GM18861 (cell line): ENCODE measurements at regions not wholly inside any gene's neighbourhood (a gene's known extent, or its start where the extent isn't known, plus 50 kb on each side); places are given as distances from the start of the nearest gene placed in this dataset.
"Not testable (repeated sequence)": the region's sequence is repeated elsewhere in the genome, so short reads cannot be mapped to it uniquely, and the experiment has no call there.

Source experiments
- ATAC-seq: cut with Tn5 transposase; IDR thresholded peaks from one replicate; pipeline ENCODE4 v1.9.1; 2021; ENCODE audit not compliant: unreplicated experiment

GRCh38 chr15:95044745-95045417 is 813.5 kb downstream of the MCTP2 start:
- no peak for ATAC-seq

GRCh38 chr15:95051861-95052260 is 820.5 kb downstream of the MCTP2 start:
- no peak for ATAC-seq

- ATAC-seq: no peak
Observed at GRCh38 chr15:95059346-95059905, 828.1 kb downstream of the MCTP2 start.

- ATAC-seq: no peak
Observed at GRCh38 chr15:95068701-95069521, 837.5 kb downstream of the MCTP2 start.

GRCh38 chr15:95075792-95076677 is 844.7 kb downstream of the MCTP2 start:
- ATAC-seq: no peak

- ATAC-seq: no peak
Observed at GRCh38 chr15:95076678-95076990, 845.3 kb downstream of the MCTP2 start.

- no peak for ATAC-seq
Observed at GRCh38 chr15:95078003-95078402, 846.6 kb downstream of the MCTP2 start.

- ATAC-seq: not testable (repeated sequence)
Observed at GRCh38 chr15:95080228-95080627, 848.9 kb downstream of the MCTP2 start.

- ATAC-seq: no peak
Observed at GRCh38 chr15:95085056-95085455, 853.7 kb downstream of the MCTP2 start.

- no peak for ATAC-seq
Observed at GRCh38 chr15:95086531-95087252, 855.3 kb downstream of the MCTP2 start.

- ATAC-seq: no peak
Observed at GRCh38 chr15:95087253-95087609, 855.9 kb downstream of the MCTP2 start.

GRCh38 chr15:95091444-95091843 is 860.1 kb downstream of the MCTP2 start:
- no peak for ATAC-seq

GRCh38 chr15:95095250-95095649 is 863.9 kb downstream of the MCTP2 start:
- ATAC-seq: no peak

- ATAC-seq: no peak
Observed at GRCh38 chr15:95096651-95097050, 865.3 kb downstream of the MCTP2 start.

GRCh38 chr15:95097361-95097760 is 866.0 kb downstream of the MCTP2 start:
- ATAC-seq: no peak

- ATAC-seq: no peak
Observed at GRCh38 chr15:95105229-95105628, 873.9 kb downstream of the MCTP2 start.

GRCh38 chr15:95106801-95107200 is 875.4 kb downstream of the MCTP2 start:
- no peak for ATAC-seq

- no peak for ATAC-seq
Observed at GRCh38 chr15:95108673-95109072, 877.3 kb downstream of the MCTP2 start.

- no peak for ATAC-seq
Observed at GRCh38 chr15:95111969-95112368, 880.6 kb downstream of the MCTP2 start.

GRCh38 chr15:95113041-95113440 is 881.7 kb downstream of the MCTP2 start:
- no peak for ATAC-seq
